Psoas muscle (tissue), 7 donors: ENCODE measurements at regions not wholly inside any gene's neighbourhood (a gene's known extent, or its start where the extent isn't known, plus 50 kb on each side); places are given as distances from the start of the nearest gene placed in this dataset.
A peak's percentile ranks its signal among the peaks of the same experiment; 100 is the strongest.
"Not testable (repeated sequence)": the region's sequence is repeated elsewhere in the genome, so short reads cannot be mapped to it uniquely, and the experiment has no call there.

Source experiments
- ATAC-seq, 4 donors: fragments of 200-7000 bp; cut with Tn5 transposase; one replicate each; pipeline ENCODE4 v1.9.1; 2020; ENCODE audit warnings: moderate library complexity in 3 of 4, mild to moderate bottlenecking in 2 of 4
- DNase-seq, 2 donors: peaks; one replicate each; pipeline ENCODE4 v3.0.0-alpha.2; 2020
- H3K27ac ChIP-seq: fragments of 200-600 bp; one replicate; pipeline ENCODE4 v1.8.0; 2022
- H3K27me3 ChIP-seq, 3 donors: fragments of 200-600 bp in 1 of 3; one replicate each; pipeline versions ENCODE4 v1.6.1 to v1.8.0; 2013 to 2022; ENCODE audit warnings: low read length in 2 of 3, mild to moderate bottlenecking in 2 of 3, moderate library complexity in 1 of 3; ENCODE audit not compliant: insufficient read depth in 3 of 3
- H3K36me3 ChIP-seq, 2 donors: fragments of 200-600 bp in 1 of 2; one replicate each; pipeline versions ENCODE4 v1.6.1 to v1.8.0; 2013 to 2022; ENCODE audit warnings: low read depth in 1 of 2, mild to moderate bottlenecking in 1 of 2, moderate library complexity in 1 of 2; ENCODE audit not compliant: insufficient read depth in 1 of 2
- H3K4me1 ChIP-seq: fragments of 200-600 bp; one replicate; pipeline ENCODE4 v1.8.0; 2022
- H3K4me3 ChIP-seq: fragments of 200-600 bp; one replicate; pipeline ENCODE4 v1.8.0; 2022; ENCODE audit warnings: mild to moderate bottlenecking
- H3K9me3 ChIP-seq: fragments of 200-600 bp; one replicate; pipeline ENCODE4 v1.8.0; 2022
- CTCF ChIP-seq: fragments of 200-600 bp; IDR thresholded peaks from one replicate; pipeline ENCODE4 v1.8.0; 2022; ENCODE audit warnings: antibody characterized with exemption
- WGBS, 3 donors: extraction: QIAGEN DNeasy Blood & Tissue Kit; methylation state at CpG; one replicate each; pipeline versions ENCODE4 v1.1.6 to v1.1.7; 2013; 5-methylcytosine and 5-hydroxymethylcytosine counted together
- intact Hi-C, 2 donors: fragments of 100-400 bp; cut with DNase I; formaldehyde crosslinking; loops; one replicate each; pipeline versions ENCODE4 v1.11.0 to v1.14.2; 2022
- donor health status: healthy with polysubstance abuse.
- donor health status: DM: no; HTN: no; CAD: no; lungs with moderate emphysema.
- donor health status: Bipolar disorder and iron deficiency.
- donor health status: healthy.
- donor health status: DM: yes; HTN: yes; CAD: no.
- donor health status: DM: no; HTN: no; CAD: no.
- donor health status: DM: yes; HTN: yes; CAD: no.

- intact Hi-C loops, result no loop called here
- WGBS, 3 donors, result 69 to 85% (median 76%) methylated on average over 42 to 50 of the region's 50 CpGs
- no peaks in the 10 kb centered on the region for H3K27me3 ChIP-seq
Observed at GRCh38 chr2:131753640-131754561, 226.2 kb downstream of the CCDC74A start.

GRCh38 chr2:131754929-131755720 is 227.4 kb downstream of the CCDC74A start:
- Histone ChIP-seq H3K27ac (no peak overlapping the region), H3K27me3 (no peaks in the 10 kb centered on the region), H3K36me3 (no peaks in the 10 kb centered on the region), H3K9me3 (no peaks in the 10 kb centered on the region), H3K4me3 (no peak overlapping the region), H3K4me1 (no peaks in the 10 kb centered on the region)
- no peak for ATAC-seq
- no peak for TF ChIP-seq CTCF
- intact Hi-C loops, result no loop called here
- no peak for DNase-seq
- WGBS, 3 donors, result 77 to 88% (median 86%) methylated on average over 36 to 41 of the region's 41 CpGs

More at GRCh38 chr2:131753640-131754561, 226.2 kb downstream of the CCDC74A start:
- Histone ChIP-seq H3K9me3 (no peaks in the 10 kb centered on the region), H3K4me3 (no peak overlapping the region), H3K36me3 (no peaks in the 10 kb centered on the region), H3K4me1 (no peaks in the 10 kb centered on the region), H3K27ac (no peak overlapping the region)
- no peak for DNase-seq
- TF ChIP-seq CTCF, result no peak
- ATAC-seq, result no peak

- peak in 1 of 2 donors; percentile 48 for DNase-seq
- intact Hi-C loops, result no loop called here
- Histone ChIP-seq H3K9me3 (no peaks in the 10 kb centered on the region), H3K27me3 (no peaks in the 10 kb centered on the region), H3K4me3 (no peak overlapping the region), H3K4me1 (no peaks in the 10 kb centered on the region), H3K36me3 (no peaks in the 10 kb centered on the region), H3K27ac (no peak overlapping the region)
- ATAC-seq, result no peak
- WGBS, 3 donors, result 83 to 88% (median 85%) methylated on average over 34 to 40 of the region's 40 CpGs
- TF ChIP-seq CTCF, result no peak
Observed at GRCh38 chr2:131756141-131756907, 228.6 kb downstream of the CCDC74A start.

GRCh38 chr2:131758941-131759340 is 231.3 kb downstream of the CCDC74A start:
- H3K9me3 ChIP-seq, H3K27ac ChIP-seq, H3K36me3 ChIP-seq, intact Hi-C loops, H3K4me1 ChIP-seq, ATAC-seq, DNase-seq, H3K4me3 ChIP-seq, H3K27me3 ChIP-seq: not testable (repeated sequence)
- WGBS, 3 donors, result 93 to 94% (median 94%) methylated on average over 4 of the region's 4 CpGs

DNA sequence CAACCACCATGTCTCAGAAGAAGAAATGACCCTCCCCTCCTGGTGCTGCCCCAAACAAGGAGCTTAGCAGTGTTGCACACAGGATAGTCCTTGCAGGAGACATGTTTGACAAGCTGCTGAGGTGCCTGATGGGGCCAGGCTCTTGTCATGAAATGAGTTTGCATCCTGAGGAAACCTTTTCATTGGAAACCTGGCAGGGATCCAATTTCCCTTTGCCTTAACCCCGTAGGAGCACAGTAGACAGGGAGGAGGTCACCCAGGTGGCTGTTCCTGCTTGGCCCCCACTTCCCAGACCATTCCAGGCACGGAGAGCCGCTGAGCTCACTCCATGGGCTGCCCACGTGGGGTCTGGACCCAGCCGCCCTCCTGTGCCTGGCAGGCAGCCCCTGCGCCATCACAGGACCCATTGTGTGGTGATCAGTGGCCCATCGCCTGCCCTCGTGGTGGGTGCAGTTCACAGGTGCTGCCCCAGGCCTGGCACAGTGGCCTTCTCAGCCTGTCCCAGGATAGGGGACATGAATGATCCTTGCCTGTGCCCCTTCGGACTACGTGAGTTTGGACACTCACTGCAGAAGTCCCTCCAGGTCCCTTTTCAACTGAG is 247.4 kb downstream of the CCDC74A start:
- H3K4me3 ChIP-seq, H3K27ac ChIP-seq, DNase-seq, H3K27me3 ChIP-seq, H3K9me3 ChIP-seq, H3K36me3 ChIP-seq, H3K4me1 ChIP-seq, ATAC-seq, intact Hi-C loops: not testable (repeated sequence)
- 68 to 70% (median 69%) methylated on average over 9 to 10 of the region's 10 CpGs for WGBS, 3 donors

GRCh38 chr2:131775903-131776506 is 248.3 kb downstream of the CCDC74A start:
- intact Hi-C loops, H3K4me1 ChIP-seq, H3K9me3 ChIP-seq, DNase-seq, H3K4me3 ChIP-seq, H3K27me3 ChIP-seq, H3K27ac ChIP-seq, H3K36me3 ChIP-seq, ATAC-seq: not testable (repeated sequence)
- 83 to 86% (median 84%) methylated on average over 8 to 11 of the region's 12 CpGs for WGBS, 3 donors

DNA sequence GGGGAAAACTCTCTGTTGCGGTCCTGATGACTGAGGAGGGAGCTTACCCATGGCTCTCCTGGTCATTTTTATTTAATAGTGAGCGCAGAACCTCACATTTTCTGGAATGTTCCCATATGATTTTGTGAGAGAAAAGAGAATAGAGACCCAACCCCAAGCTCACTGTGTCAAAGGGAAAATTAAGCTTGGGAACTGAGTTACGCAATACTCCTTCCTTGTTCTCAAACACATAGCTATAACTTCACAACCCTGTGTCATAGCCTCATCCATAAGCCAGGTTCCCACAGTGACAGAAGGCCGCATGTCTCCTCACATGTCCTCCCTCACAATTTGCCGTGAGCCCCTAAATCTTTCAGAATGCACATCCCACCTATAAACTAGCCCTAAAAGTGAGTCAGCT is 252.8 kb downstream of the CCDC74A start:
- H3K36me3 ChIP-seq, H3K27ac ChIP-seq, H3K9me3 ChIP-seq, H3K27me3 ChIP-seq, H3K4me1 ChIP-seq, H3K4me3 ChIP-seq, DNase-seq, intact Hi-C loops, ATAC-seq: not testable (repeated sequence)
- WGBS, 3 donors, result 85 to 89% (median 89%) methylated on average over 5 of the region's 5 CpGs
